GM18499 (cell line): ENCODE measurements at regions not wholly inside any gene's neighbourhood (a gene's known extent, or its start where the extent isn't known, plus 50 kb on each side); places are given as distances from the start of the nearest gene placed in this dataset.
"Not testable (repeated sequence)": the region's sequence is repeated elsewhere in the genome, so short reads cannot be mapped to it uniquely, and the experiment has no call there.

Experiments
- ATAC-seq: cut with Tn5 transposase; IDR thresholded peaks from one replicate; pipeline ENCODE4 v1.9.1; 2021; ENCODE audit warnings: moderate number of reproducible peaks; ENCODE audit not compliant: insufficient read depth, unreplicated experiment

- ATAC-seq = no peak
Measured at GRCh38 chr16:60640038-60640437, 1396.2 kb downstream of the CDH8 start.

GRCh38 chr16:60636636-60637035 is 1399.6 kb downstream of the CDH8 start:
- not testable (repeated sequence) for ATAC-seq

GRCh38 chr16:60636117-60636516 is 1400.1 kb downstream of the CDH8 start:
- no peak for ATAC-seq

DNA sequence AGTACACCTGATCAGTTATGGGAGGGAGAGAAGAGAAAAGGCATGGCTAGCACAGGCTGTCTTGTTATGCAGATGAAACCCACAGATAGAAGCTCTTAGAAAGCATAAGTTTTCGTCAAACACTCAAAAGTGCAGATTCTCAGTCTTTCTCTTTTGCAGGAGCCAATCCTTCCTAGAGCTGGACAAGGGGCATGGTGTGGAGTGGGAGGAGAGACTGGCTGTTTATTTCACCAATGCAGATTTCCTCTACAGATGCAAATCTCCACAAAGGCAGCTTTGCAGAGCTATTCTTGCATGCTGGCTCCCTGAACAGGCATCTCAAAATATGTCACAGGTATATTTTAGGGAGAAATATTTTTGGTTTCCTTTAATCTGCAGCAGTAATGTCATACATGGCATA is 1400.7 kb downstream of the CDH8 start:
- ATAC-seq = no peak

DNA sequence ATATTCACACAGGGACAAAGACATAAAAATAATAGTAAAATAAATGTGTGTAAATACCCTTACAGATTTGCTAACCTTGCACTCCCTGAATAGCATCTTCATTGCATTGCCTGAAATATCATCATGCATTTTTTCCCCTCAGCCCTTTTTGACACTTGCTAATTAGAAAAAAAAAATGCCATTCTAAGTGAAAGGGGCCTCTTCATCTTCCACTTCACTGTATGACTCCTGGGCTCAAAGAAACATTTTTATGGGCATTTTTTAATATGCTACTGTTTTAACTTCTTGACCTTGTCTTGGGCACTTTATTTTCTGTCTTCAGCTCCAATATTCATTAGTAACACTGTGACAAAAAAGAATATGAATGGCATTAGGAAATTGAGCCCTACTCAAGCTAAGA is 1424.4 kb downstream of the CDH8 start:
- ATAC-seq = no peak

DNA sequence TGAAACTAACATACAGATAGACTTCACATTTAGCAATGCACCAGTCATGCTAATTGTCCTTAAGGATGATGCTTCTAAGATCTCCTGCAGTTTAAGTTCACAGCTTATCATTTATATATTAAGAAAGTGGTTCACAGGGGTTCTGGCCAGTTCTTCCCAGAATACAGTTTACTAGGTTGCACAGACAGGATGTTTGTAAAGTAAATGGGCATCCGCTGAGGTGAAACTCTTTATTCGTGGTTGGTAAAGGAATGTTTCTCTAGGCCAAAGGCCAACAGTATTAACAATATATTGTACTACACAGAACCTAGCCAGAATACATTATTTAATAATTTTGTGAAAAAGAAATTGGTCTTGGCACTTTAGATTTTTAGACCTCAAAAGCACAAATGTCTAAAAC is 1427.3 kb downstream of the CDH8 start:
- ATAC-seq = no peak

GRCh38 chr16:60605652-60606051 is 1430.6 kb downstream of the CDH8 start:
- ATAC-seq = not testable (repeated sequence)

- no peak for ATAC-seq
Measured at GRCh38 chr16:60605176-60605575, 1431.1 kb downstream of the CDH8 start.

- no peak for ATAC-seq
Measured at GRCh38 chr16:60586493-60586892, 1449.7 kb downstream of the CDH8 start.

GRCh38 chr16:60582528-60582927 is 1453.7 kb downstream of the CDH8 start:
- ATAC-seq = no peak

- no peak for ATAC-seq
Measured at GRCh38 chr16:60566901-60567300, 1469.3 kb downstream of the CDH8 start.

DNA sequence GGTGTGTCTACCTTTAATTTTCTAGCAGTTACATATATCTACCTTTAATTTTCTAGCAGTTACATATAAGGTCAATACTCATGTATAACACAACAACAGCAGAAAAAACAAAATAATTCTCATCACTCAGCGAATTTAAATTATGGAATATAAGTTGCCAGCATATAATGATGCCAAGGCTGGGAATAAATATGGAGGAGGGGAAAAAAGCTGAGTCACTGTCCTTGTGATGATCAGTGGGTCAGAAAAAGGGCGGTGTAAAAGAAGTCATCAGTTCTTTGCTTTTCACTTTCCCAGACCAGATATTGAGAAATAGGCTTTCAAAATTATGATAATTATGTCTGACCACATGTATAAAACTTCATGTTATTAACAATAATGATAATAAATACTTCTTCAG is 1471.7 kb downstream of the CDH8 start:
- no peak for ATAC-seq

DNA sequence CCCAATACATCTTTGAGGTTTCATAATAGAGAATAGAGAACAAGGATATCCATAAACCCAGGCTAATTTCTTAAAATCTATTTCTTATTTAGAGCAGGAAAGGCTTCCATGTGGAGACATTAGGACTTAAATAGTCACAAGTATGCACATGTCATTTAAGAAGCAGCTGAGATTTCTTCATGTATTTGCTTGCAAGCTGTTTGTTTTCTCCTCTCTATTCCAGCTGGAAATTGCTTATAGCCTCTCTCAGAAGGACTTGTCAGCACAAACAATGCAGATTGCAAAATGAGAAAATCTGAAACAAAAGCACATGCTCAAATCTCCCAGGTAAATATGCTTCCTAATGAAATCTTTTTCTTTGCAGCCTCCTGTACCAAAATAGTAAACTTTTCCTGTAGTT is 1473.1 kb downstream of the CDH8 start:
- ATAC-seq = no peak

DNA sequence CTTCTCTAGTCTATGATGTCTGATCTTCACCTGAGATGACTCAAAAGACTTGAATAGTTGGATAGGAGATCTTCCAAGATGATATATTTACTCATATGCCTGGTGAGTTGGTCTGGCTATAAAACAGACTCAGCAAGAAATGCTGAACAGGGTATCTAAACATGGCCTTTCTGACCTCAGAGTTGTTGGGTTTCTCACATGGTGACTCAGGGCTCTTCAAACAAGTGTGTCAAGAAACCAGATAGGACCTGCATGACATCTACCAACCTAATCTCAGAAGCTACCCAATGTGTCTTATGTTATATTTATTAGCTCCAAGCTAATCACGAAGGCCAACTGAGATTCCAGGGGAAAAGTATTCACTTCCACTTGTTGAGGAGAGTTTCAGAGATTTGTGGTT is 1477.3 kb downstream of the CDH8 start:
- no peak for ATAC-seq

- ATAC-seq = no peak
Measured at GRCh38 chr16:60553090-60553757, 1483.0 kb downstream of the CDH8 start.

DNA sequence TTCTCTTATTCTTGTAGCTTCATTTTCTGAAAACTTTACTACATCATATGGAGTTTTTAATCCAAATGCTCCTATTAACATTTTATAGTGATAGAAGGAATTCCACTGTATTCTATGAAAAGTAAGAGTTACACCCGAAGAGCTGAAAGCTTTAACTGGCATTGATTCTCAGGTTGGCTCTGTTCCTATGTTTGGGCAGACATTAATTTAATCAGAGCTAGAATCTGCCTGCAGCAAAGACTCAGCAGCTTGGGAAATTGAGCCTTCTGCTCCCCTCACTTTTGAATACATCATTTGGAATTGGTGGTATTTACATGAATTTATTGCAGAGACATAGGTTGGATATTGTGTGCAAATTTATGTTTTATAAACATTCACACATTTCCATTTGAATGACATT is 1494.7 kb downstream of the CDH8 start:
- ATAC-seq = no peak

DNA sequence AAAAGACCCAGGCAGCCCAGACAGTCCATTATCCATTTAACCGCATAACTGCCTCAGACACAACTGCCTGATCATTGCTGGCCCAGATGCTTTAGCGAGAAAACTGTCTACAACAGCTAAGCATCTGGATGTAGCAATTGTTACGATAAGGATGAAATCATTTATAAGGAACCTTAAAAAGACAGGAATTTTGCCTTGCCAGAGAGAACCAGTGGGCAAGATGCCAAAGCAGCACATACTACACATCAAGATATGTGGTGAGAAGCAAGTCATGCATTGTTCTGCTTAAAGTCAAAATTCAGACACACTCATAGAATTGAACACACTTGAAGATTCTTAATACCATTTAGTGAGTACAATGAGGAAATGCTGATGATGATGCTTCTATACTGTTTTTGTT is 1525.3 kb downstream of the CDH8 start:
- no peak for ATAC-seq

DNA sequence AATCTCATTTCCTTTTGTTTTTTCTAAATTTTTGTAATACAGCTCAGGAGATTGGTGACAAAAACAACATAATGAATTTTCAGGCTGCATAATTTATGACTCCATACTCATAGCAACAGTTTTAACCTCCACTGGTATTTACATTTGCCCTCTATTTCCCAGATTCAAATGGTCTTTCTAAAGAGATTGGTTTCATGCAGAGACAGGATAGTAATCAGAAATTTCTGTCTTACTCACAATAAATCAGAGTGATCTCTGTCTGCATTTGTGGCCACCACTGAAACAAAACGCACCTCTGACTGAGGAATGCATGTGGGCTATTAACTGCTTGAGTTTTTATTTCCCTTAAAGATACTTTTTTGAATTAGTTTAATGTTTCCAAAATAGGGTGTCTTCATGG is 1526.0 kb downstream of the CDH8 start:
- ATAC-seq = no peak

- ATAC-seq = no peak
Measured at GRCh38 chr16:60491273-60491672, 1545.0 kb downstream of the CDH8 start.

- no peak for ATAC-seq
Measured at GRCh38 chr16:60485872-60486489, 1550.3 kb downstream of the CDH8 start.

DNA sequence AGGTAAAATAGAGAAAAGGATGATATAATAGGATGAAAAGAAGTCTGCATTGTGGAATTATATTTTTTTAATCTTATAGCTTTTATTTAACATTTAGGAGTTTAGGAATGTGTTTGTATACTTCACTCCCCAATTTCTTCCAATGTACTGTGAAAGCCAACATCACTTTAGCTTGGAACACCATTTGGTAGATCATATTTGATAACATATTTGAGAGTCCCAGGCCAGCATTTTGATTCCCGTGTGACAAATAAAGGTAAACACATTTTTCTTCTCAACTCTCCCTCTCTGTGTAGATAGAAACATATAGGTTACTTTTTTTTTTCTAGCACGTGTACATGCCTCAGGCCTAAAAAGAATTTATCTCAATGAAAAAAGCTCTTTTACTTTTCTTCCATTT is 1551.3 kb downstream of the CDH8 start:
- no peak for ATAC-seq

GRCh38 chr16:60481591-60481990 is 1554.6 kb downstream of the CDH8 start:
- ATAC-seq = no peak
